Upper lobe of left lung (tissue), 6 donors: ENCODE measurements at regions not wholly inside any gene's neighbourhood (a gene's known extent, or its start where the extent isn't known, plus 50 kb on each side); places are given as distances from the start of the nearest gene placed in this dataset.

Source experiments
- ATAC-seq, 2 donors: fragments of 200-7000 bp; cut with Tn5 transposase; one replicate each; pipeline ENCODE4 v1.9.1; 2022; ENCODE audit warnings: mild to moderate bottlenecking in 2 of 2, moderate library complexity in 2 of 2; ENCODE audit not compliant: low FRiP score in 2 of 2
- DNase-seq, 2 donors: peaks; one replicate each; pipeline ENCODE4 v3.0.0-alpha.2; 2019 to 2020
- H3K27ac ChIP-seq, 4 donors: fragments of 200-600 bp; sonication (generic); one replicate each; pipeline ENCODE4 v1.5.1; 2016 to 2019
- H3K27me3 ChIP-seq, 4 donors: fragments of 200-600 bp; sonication (generic); one replicate each; pipeline ENCODE4 v1.5.1; 2017 to 2019
- H3K36me3 ChIP-seq, 4 donors: fragments of 200-600 bp; sonication (generic); one replicate each; pipeline ENCODE4 v1.5.1; 2016 to 2019
- H3K4me1 ChIP-seq, 4 donors: fragments of 200-600 bp; sonication (generic); one replicate each; pipeline ENCODE4 v1.5.1; 2018 to 2019
- H3K4me3 ChIP-seq, 4 donors: fragments of 200-600 bp; sonication (generic); one replicate each; pipeline ENCODE4 v1.5.1; 2017 to 2019; ENCODE audit warnings: mild to moderate bottlenecking in 2 of 4, moderate library complexity in 1 of 4
- H3K9me3 ChIP-seq, 4 donors: fragments of 200-600 bp; sonication (generic); one replicate each; pipeline ENCODE4 v1.5.1; 2018 to 2019
- CTCF ChIP-seq, 6 experiments: fragments of 450-650 bp in 4 of 6; fragments of 200-600 bp in 2 of 6; sonication (generic) in 2 of 6; IDR thresholded peaks; one replicate each; pipeline ENCODE4 v1.5.1; 2016 to 2019; ENCODE audit warnings: antibody characterized with exemption in 6 of 6
- EP300 ChIP-seq, 4 donors: sonication (generic); formaldehyde crosslinking; IDR thresholded peaks; one replicate each; pipeline ENCODE4 v1.5.1; 2017; ENCODE audit warnings: antibody characterized with exemption in 4 of 4, control low read depth in 2 of 4
- POLR2A ChIP-seq, 4 donors: fragments of 450-650 bp; IDR thresholded peaks; one replicate each; pipeline ENCODE4 v1.5.1; 2016 to 2017; ENCODE audit warnings: antibody characterized with exemption in 4 of 4, mild to moderate bottlenecking in 2 of 4
- POLR2AphosphoS5 ChIP-seq, 2 donors: sonication (generic); formaldehyde crosslinking; IDR thresholded peaks; one replicate each; pipeline ENCODE4 v1.5.1; 2017; ENCODE audit warnings: antibody characterized with exemption in 2 of 2
- WGBS, 2 donors: methylation state at CpG; one replicate each; pipeline ENCODE4 v1.1.5; 2017 to 2018; 5-methylcytosine and 5-hydroxymethylcytosine counted together
- donor health status: DM: no; HTN: no; CAD: no; lungs with moderate emphysema.
- donor health status: DM: no; HTN: yes; CAD: no; lungs with severe emphysema.

GRCh38 chr13:99897076-99897440, 74.5 kb downstream of the ZIC5 start:
- 90 to 92% methylated on average over 7 of the region's 7 CpGs for WGBS, 2 donors
- no peak overlapping the region for H3K27ac ChIP-seq
- H3K9me3 ChIP-seq, result no peaks in the 10 kb centered on the region
- no peaks in the 10 kb centered on the region for H3K36me3 ChIP-seq
- TF ChIP-seq POLR2A (IDR thresholded peaks at IDR 0.05) (no peak), CTCF (IDR thresholded peaks at IDR 0.05) (no peak), EP300 (IDR thresholded peaks at IDR 0.05) (no peak), POLR2AphosphoS5 (IDR thresholded peaks at IDR 0.05) (no peak)
- no peak overlapping the region for H3K4me3 ChIP-seq
- ATAC-seq, result no peak
- H3K4me1 ChIP-seq, result peaks cover 5 to 18% (median 11%) of the 10 kb centered on the region in 4 donors
- H3K27me3 ChIP-seq, result peaks cover 0 to 24% (median 8%) of the 10 kb centered on the region in 4 donors
- no peak for DNase-seq

GRCh38 chr13:99896369-99897075, 75.0 kb downstream of the ZIC5 start:
- peaks cover 5 to 18% (median 11%) of the 10 kb centered on the region in 4 donors for H3K4me1 ChIP-seq
- no peaks in the 10 kb centered on the region for H3K36me3 ChIP-seq
- DNase-seq, result peak in 1 of 2 donors; percentile 80
- no peak for TF ChIP-seq POLR2A (IDR thresholded peaks at IDR 0.05)
- no peak for TF ChIP-seq CTCF (IDR thresholded peaks at IDR 0.05)
- no peak for TF ChIP-seq EP300 (IDR thresholded peaks at IDR 0.05)
- TF ChIP-seq POLR2AphosphoS5 (IDR thresholded peaks at IDR 0.05), result no peak
- no peaks in the 10 kb centered on the region for H3K9me3 ChIP-seq
- H3K27ac ChIP-seq, result no peak overlapping the region
- ATAC-seq, result no peak
- peaks cover 0 to 24% (median 8%) of the 10 kb centered on the region in 4 donors for H3K27me3 ChIP-seq
- WGBS, 2 donors, result 78 to 79% methylated on average over 21 to 37 of the region's 37 CpGs
- peak overlapping the region in 1 of 4 donors; percentile 45 for H3K4me3 ChIP-seq

GRCh38 chr13:99895444-99896368, 75.9 kb downstream of the ZIC5 start:
- Histone ChIP-seq H3K27me3 (peaks cover 0 to 24% (median 8%) of the 10 kb centered on the region in 4 donors), H3K4me3 (peak overlapping the region in 3 of 4 donors; percentile 24 to 45 (median 40)), H3K4me1 (peaks cover 5 to 18% (median 11%) of the 10 kb centered on the region in 4 donors), H3K36me3 (no peaks in the 10 kb centered on the region), H3K27ac (no peak overlapping the region), H3K9me3 (no peaks in the 10 kb centered on the region)
- peak in 1 of 2 donors; percentile 32 for ATAC-seq
- DNase-seq, result peak in 1 of 2 donors; percentile 80
- no peak for TF ChIP-seq CTCF (IDR thresholded peaks at IDR 0.05)
- no peak for TF ChIP-seq EP300 (IDR thresholded peaks at IDR 0.05)
- TF ChIP-seq POLR2AphosphoS5 (IDR thresholded peaks at IDR 0.05), result no peak
- TF ChIP-seq POLR2A (IDR thresholded peaks at IDR 0.05), result no peak
- 20 to 21% methylated on average over 37 to 97 of the region's 100 CpGs for WGBS, 2 donors

GRCh38 chr13:99894840-99895443, 76.6 kb downstream of the ZIC5 start:
- no peak for ATAC-seq
- Histone ChIP-seq H3K4me3 (peak overlapping the region in 3 of 4 donors; percentile 24 to 45 (median 40)), H3K27ac (no peak overlapping the region), H3K27me3 (peaks cover 0 to 24% (median 8%) of the 10 kb centered on the region in 4 donors), H3K4me1 (peaks cover 5 to 18% (median 11%) of the 10 kb centered on the region in 4 donors), H3K9me3 (no peaks in the 10 kb centered on the region), H3K36me3 (no peaks in the 10 kb centered on the region)
- DNase-seq, result no peak
- 26 to 30% methylated on average over 33 of the region's 33 CpGs for WGBS, 2 donors
- TF ChIP-seq POLR2AphosphoS5 (IDR thresholded peaks at IDR 0.05), result no peak
- no peak for TF ChIP-seq POLR2A (IDR thresholded peaks at IDR 0.05)
- no peak for TF ChIP-seq CTCF (IDR thresholded peaks at IDR 0.05)
- TF ChIP-seq EP300 (IDR thresholded peaks at IDR 0.05), result no peak
